Loucy (cell line): ENCODE measurements at regions not wholly inside any gene's neighbourhood (a gene's known extent, or its start where the extent isn't known, plus 50 kb on each side); places are given as distances from the start of the nearest gene placed in this dataset.

Experiments used
- H2AFZ ChIP-seq: fragments of 200-600 bp; sonication (generic); 2 replicates; pipeline ENCODE4 v1.6.0; 2016; ENCODE audit warnings: antibody characterized with exemption, mild to moderate bottlenecking, low read length, moderate library complexity
- H3F3A ChIP-seq: fragments of 200-600 bp; 2 replicates; pipeline ENCODE4 v1.6.0; 2016; ENCODE audit warnings: antibody characterized with exemption, low read depth, mild to moderate bottlenecking
- H3K27me3 ChIP-seq: fragments of 200-600 bp; sonication (generic); 2 replicates; pipeline ENCODE4 v1.6.1; 2014; ENCODE audit warnings: low read length, mild to moderate bottlenecking; ENCODE audit not compliant: insufficient read depth, poor library complexity, severe bottlenecking
- H3K36me3 ChIP-seq: fragments of 200-600 bp; sonication (generic); 2 replicates; pipeline ENCODE4 v1.6.1; 2016; ENCODE audit warnings: low read length; ENCODE audit not compliant: insufficient read depth
- H3K4me1 ChIP-seq: fragments of 200-600 bp; sonication (generic); 2 replicates; pipeline ENCODE4 v1.5.1; 2014; ENCODE audit warnings: low read length, mild to moderate bottlenecking; ENCODE audit not compliant: insufficient read depth, poor library complexity, severe bottlenecking
- H3K4me2 ChIP-seq: fragments of 200-600 bp; sonication (generic); 2 replicates; pipeline ENCODE4 v1.6.0; 2014; ENCODE audit warnings: antibody characterized with exemption, low read length, low read depth, mild to moderate bottlenecking; ENCODE audit not compliant: poor library complexity, severe bottlenecking
- H3K4me3 ChIP-seq: fragments of 200-600 bp; sonication (generic); 2 replicates; pipeline ENCODE4 v1.5.1; 2014; ENCODE audit warnings: low read length, mild to moderate bottlenecking, mixed read lengths; ENCODE audit not compliant: poor library complexity, severe bottlenecking
- H3K79me2 ChIP-seq: fragments of 200-600 bp; sonication (generic); 2 replicates; pipeline ENCODE4 v1.6.1; 2014; ENCODE audit warnings: low read length; ENCODE audit not compliant: insufficient read depth
- H3K9ac ChIP-seq: fragments of 200-600 bp; sonication (generic); 2 replicates; pipeline ENCODE4 v1.6.0; 2014; ENCODE audit warnings: mild to moderate bottlenecking, low read depth, low read length, moderate library complexity; ENCODE audit not compliant: poor library complexity, severe bottlenecking
- H3K9me2 ChIP-seq: fragments of 200-600 bp; sonication (generic); replicated peaks from 2 replicates; pipeline ENCODE4 v1.6.1; 2016; ENCODE audit warnings: low read depth, low read length, mixed read lengths
- H3K9me3 ChIP-seq: fragments of 200-600 bp; sonication (generic); 2 replicates; pipeline ENCODE4 v1.6.1; 2014; ENCODE audit warnings: mild to moderate bottlenecking, antibody characterized with exemption, low read length, low read depth; ENCODE audit not compliant: insufficient read depth
- H4K20me1 ChIP-seq: fragments of 200-600 bp; sonication (generic); 2 replicates; pipeline ENCODE4 v1.6.0; 2014; ENCODE audit warnings: antibody characterized with exemption, low read length, mild to moderate bottlenecking; ENCODE audit not compliant: insufficient read depth, poor library complexity, severe bottlenecking
- EZH2phosphoT487 ChIP-seq: fragments of 200-600 bp; IDR thresholded peaks from 2 replicates; pipeline ENCODE4 v1.6.1; 2018; ENCODE audit warnings: antibody characterized with exemption, mild to moderate bottlenecking, moderate library complexity, borderline replicate concordance
- TF ChIP-seq, protein P1 (sequence below): fragments of 200-600 bp; sonication (generic); conservative IDR thresholded peaks from 2 replicates; pipeline ENCODE4 v1.5.1; 2014; ENCODE audit warnings: mild to moderate bottlenecking, antibody characterized with exemption, low read length

DNA sequence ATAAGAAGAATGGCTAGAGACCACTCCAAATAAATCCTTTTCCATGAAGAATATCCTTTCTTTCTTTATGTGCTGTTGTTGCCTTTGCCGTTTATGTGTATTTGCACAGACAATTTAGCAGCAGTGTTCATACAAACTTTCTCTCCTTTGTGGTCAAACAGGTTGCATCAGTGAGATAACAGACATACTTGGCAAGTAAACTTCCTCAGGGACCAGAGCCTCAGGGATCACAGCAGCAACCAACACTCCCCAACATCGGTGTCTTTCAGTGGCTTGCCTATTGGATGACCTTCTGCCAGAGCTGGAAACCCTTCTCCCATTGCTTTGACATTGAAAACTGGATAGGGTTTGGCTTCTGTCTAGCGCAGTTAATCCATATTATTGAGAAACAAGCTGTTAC lies 252.2 kb downstream of the BTG1 start:
- H3F3A ChIP-seq: no peaks in the 10 kb centered on the region
- TF ChIP-seq EZH2phosphoT487: no peak
- TF ChIP-seq, protein P1, sequence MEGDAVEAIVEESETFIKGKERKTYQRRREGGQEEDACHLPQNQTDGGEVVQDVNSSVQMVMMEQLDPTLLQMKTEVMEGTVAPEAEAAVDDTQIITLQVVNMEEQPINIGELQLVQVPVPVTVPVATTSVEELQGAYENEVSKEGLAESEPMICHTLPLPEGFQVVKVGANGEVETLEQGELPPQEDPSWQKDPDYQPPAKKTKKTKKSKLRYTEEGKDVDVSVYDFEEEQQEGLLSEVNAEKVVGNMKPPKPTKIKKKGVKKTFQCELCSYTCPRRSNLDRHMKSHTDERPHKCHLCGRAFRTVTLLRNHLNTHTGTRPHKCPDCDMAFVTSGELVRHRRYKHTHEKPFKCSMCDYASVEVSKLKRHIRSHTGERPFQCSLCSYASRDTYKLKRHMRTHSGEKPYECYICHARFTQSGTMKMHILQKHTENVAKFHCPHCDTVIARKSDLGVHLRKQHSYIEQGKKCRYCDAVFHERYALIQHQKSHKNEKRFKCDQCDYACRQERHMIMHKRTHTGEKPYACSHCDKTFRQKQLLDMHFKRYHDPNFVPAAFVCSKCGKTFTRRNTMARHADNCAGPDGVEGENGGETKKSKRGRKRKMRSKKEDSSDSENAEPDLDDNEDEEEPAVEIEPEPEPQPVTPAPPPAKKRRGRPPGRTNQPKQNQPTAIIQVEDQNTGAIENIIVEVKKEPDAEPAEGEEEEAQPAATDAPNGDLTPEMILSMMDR: no peak
- H3K9me3 ChIP-seq: no peaks in the 10 kb centered on the region
- H2AFZ ChIP-seq: no peak overlapping the region
- no peak overlapping the region for H3K4me2 ChIP-seq
- no peaks in the 10 kb centered on the region for H3K4me1 ChIP-seq
- no peak overlapping the region for H3K4me3 ChIP-seq
- no peaks in the 10 kb centered on the region for H3K36me3 ChIP-seq
- no peaks in the 10 kb centered on the region for H3K9me2 ChIP-seq
- H4K20me1 ChIP-seq: no peaks in the 10 kb centered on the region
- no peak overlapping the region for H3K9ac ChIP-seq
- H3K27me3 ChIP-seq: no peaks in the 10 kb centered on the region
- H3K79me2 ChIP-seq: no peaks in the 10 kb centered on the region

DNA sequence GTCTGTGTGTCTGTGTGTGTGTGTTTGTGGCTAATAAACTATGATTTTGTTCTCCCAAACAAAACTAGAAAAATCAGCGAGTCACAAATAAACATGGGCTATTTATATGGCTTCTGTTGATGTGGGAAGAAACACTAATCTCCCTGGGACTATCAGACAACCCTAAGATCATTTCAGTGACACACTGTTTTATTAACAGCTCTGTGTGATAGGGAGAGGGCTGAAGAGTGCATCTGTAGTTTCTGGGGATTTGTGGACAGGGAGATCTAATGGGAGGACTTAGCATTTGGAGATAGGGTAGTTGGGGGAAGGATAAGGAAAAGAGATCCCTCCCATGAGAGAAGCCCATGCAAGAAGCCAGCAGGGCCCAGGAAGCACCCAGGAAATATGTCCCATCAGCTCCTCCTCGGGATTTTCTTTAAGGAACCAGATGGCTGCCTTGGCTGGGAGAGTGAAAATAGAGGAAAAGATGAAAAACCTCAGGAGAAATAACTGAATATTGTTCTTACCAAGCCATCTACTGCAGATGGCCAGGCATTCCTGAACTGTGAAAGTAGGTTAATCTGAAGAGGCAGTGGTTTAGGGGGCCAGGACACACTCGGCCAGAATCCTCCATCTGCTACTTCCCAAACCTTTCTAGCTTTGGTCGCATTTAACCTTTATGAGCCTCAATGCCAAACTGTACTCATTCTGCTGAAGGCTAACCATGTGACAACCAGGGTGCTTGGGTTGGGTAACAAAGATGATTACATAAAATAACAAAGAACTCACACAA lies 253.4 kb downstream of the BTG1 start:
- Histone ChIP-seq H3F3A (no peaks in the 10 kb centered on the region), H3K4me1 (no peaks in the 10 kb centered on the region), H3K9me3 (no peaks in the 10 kb centered on the region), H3K79me2 (no peaks in the 10 kb centered on the region), H3K27me3 (no peaks in the 10 kb centered on the region), H4K20me1 (no peaks in the 10 kb centered on the region), H3K9ac (no peak overlapping the region), H2AFZ (no peak overlapping the region), H3K4me2 (no peak overlapping the region), H3K36me3 (no peaks in the 10 kb centered on the region), H3K4me3 (no peak overlapping the region), H3K9me2 (no peaks in the 10 kb centered on the region)
- TF ChIP-seq EZH2phosphoT487: no peak
- TF ChIP-seq, protein P1: no peak

DNA sequence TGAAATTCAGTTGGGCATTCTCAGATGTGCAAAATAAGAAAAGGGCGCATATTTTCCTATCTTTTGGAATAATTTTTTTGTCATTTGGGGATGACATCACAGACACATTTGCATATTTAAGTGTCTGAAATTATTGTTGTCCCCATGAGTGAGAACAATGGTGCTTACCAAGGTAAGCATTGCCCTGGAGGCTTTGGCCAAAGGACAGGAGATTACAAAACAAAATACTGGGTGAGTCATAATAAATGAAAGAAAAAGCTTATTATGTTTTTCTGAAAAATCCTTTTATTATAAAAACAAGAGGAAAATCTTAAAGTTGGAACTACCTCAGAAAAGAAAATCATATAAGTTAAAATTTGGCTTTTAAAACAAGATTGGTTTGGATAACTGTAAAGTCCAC lies 254.9 kb downstream of the BTG1 start:
- no peaks in the 10 kb centered on the region for H4K20me1 ChIP-seq
- no peaks in the 10 kb centered on the region for H3K36me3 ChIP-seq
- no peaks in the 10 kb centered on the region for H3K27me3 ChIP-seq
- no peaks in the 10 kb centered on the region for H3K9me2 ChIP-seq
- no peaks in the 10 kb centered on the region for H3F3A ChIP-seq
- H3K9me3 ChIP-seq: no peaks in the 10 kb centered on the region
- no peaks in the 10 kb centered on the region for H3K4me1 ChIP-seq
- H3K4me2 ChIP-seq: no peak overlapping the region
- no peak overlapping the region for H3K9ac ChIP-seq
- H2AFZ ChIP-seq: no peak overlapping the region
- no peak for TF ChIP-seq EZH2phosphoT487
- TF ChIP-seq, protein P1: no peak
- H3K79me2 ChIP-seq: no peaks in the 10 kb centered on the region
- H3K4me3 ChIP-seq: no peak overlapping the region
